ENCODE measurements at regions not wholly inside any gene's neighbourhood (a gene's known extent, or its start where the extent isn't known, plus 50 kb on each side); places are given as distances from the start of the nearest gene placed in this dataset.

- no peak for DNase-seq
- Histone ChIP-seq H3F3A (replicated peaks; ENCODE audit: insufficient read depth) (no peaks in the 10 kb centered on the region), H3K4me2 (no peak overlapping the region), H3K9me3 (no peaks in the 10 kb centered on the region), H2AFZ (ENCODE audit: low read depth) (no peak overlapping the region), H3K9me2 (no peaks in the 10 kb centered on the region), H3K4me1 (ENCODE audit: control insufficient read depth in 1 of 2, insufficient read depth in 2 of 2, low read depth in 1 of 2, low read length in 1 of 2) (peaks cover 0 to 18% of the 10 kb centered on the region in 2 experiments; a peak in 1 of 4 replicates), H3K27ac (ENCODE audit: low read depth in 2 of 2, low read length in 1 of 2) (no peak overlapping the region), H4K20me1 (ENCODE audit: insufficient read depth) (no peaks in the 10 kb centered on the region), H3K36me3 (replicated peaks in 1 of 2; ENCODE audit: control insufficient read depth in 1 of 2, insufficient read depth in 2 of 2, low read length in 1 of 2) (no peaks in the 10 kb centered on the region), H3K9ac (no peak overlapping the region), H3K79me2 (ENCODE audit: insufficient read depth) (no peaks in the 10 kb centered on the region), H3K27me3 (ENCODE audit: insufficient read depth) (no peaks in the 10 kb centered on the region), H3K4me3 (ENCODE audit: low read depth in 2 of 2, low read length in 1 of 2) (no peak overlapping the region)
- no peak for TF ChIP-seq FOXM1 (IDR thresholded peaks at IDR 0.05; ENCODE audit: low read depth)
- POLR2A ChIA-PET, result no interaction called here
- CTCF ChIA-PET, result interaction anchor here (1.6 kb wide), 1 partner anchor 9 kb away, joined by 7 read pairs; no protein-coding TSS in a partner anchor
- WGBS (ENCODE audit: low lambda C conversion rate), result 65% methylated on average over 10 of the region's 11 CpGs
These were observed 191.2 kb downstream of the TLE3 start for GRCh38 chr15:69906256-69907185.

- no peaks in the 10 kb centered on the region for H3K36me3 ChIP-seq (replicated peaks in 1 of 2; ENCODE audit: control insufficient read depth in 1 of 2, insufficient read depth in 2 of 2, low read length in 1 of 2)
- H3K27me3 ChIP-seq (ENCODE audit: insufficient read depth), result no peaks in the 10 kb centered on the region
- WGBS (ENCODE audit: low lambda C conversion rate), result 48% methylated on average over 1 of the region's 1 CpG
- H3K9me3 ChIP-seq, result no peaks in the 10 kb centered on the region
- H3F3A ChIP-seq (replicated peaks; ENCODE audit: insufficient read depth), result no peaks in the 10 kb centered on the region
- no peak overlapping the region for H3K4me2 ChIP-seq
- DNase-seq, result no peak
- no peak overlapping the region for H2AFZ ChIP-seq (ENCODE audit: low read depth)
- no peak overlapping the region for H3K9ac ChIP-seq
- no peak overlapping the region for H3K27ac ChIP-seq (ENCODE audit: low read depth in 2 of 2, low read length in 1 of 2)
- H3K79me2 ChIP-seq (ENCODE audit: insufficient read depth), result no peaks in the 10 kb centered on the region
- peaks cover 0 to 18% of the 10 kb centered on the region in 2 experiments; a peak in 1 of 4 replicates for H3K4me1 ChIP-seq (ENCODE audit: control insufficient read depth in 1 of 2, insufficient read depth in 2 of 2, low read depth in 1 of 2, low read length in 1 of 2)
- TF ChIP-seq YY1 (IDR thresholded peaks at IDR 0.05; ENCODE audit: low read depth) (no peak), USF2 (IDR thresholded peaks at IDR 0.05; ENCODE audit: borderline replicate concordance, low read depth, low read length) (no peak), SIN3A (IDR thresholded peaks at IDR 0.05; ENCODE audit: borderline replicate concordance, low read depth, low read length) (no peak), EZH2phosphoT487 (IDR thresholded peaks at IDR 0.05; ENCODE audit: borderline replicate concordance, low read depth) (no peak), ELF1 (IDR thresholded peaks at IDR 0.05) (no peak), REST (IDR thresholded peaks at IDR 0.05; ENCODE audit: low read depth, low read length) (no peak), MAX (IDR thresholded peaks at IDR 0.05; ENCODE audit: low read depth) (no peak), CHD2 (IDR thresholded peaks at IDR 0.05; ENCODE audit: low read length, partially characterized antibody) (no peak), IRF3 (IDR thresholded peaks at IDR 0.05; ENCODE audit: low read depth, low read length) (no peak), GATA2 (CRISPR knock-in tag; IDR thresholded peaks at IDR 0.05) (no peak)
- TF ChIP-seq, protein P1, sequence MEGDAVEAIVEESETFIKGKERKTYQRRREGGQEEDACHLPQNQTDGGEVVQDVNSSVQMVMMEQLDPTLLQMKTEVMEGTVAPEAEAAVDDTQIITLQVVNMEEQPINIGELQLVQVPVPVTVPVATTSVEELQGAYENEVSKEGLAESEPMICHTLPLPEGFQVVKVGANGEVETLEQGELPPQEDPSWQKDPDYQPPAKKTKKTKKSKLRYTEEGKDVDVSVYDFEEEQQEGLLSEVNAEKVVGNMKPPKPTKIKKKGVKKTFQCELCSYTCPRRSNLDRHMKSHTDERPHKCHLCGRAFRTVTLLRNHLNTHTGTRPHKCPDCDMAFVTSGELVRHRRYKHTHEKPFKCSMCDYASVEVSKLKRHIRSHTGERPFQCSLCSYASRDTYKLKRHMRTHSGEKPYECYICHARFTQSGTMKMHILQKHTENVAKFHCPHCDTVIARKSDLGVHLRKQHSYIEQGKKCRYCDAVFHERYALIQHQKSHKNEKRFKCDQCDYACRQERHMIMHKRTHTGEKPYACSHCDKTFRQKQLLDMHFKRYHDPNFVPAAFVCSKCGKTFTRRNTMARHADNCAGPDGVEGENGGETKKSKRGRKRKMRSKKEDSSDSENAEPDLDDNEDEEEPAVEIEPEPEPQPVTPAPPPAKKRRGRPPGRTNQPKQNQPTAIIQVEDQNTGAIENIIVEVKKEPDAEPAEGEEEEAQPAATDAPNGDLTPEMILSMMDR (IDR thresholded peaks at IDR 0.05), result no peak
- H3K4me3 ChIP-seq (ENCODE audit: low read depth in 2 of 2, low read length in 1 of 2), result no peak overlapping the region
- ChIA-PET CTCF (interaction anchor here (1.6 kb wide), 1 partner anchor 11 kb away, joined by 7 read pairs; no protein-coding TSS in a partner anchor), POLR2A (no interaction called here)
- no peaks in the 10 kb centered on the region for H4K20me1 ChIP-seq (ENCODE audit: insufficient read depth)
- no peaks in the 10 kb centered on the region for H3K9me2 ChIP-seq
These were observed 189.7 kb downstream of the TLE3 start for GRCh38 chr15:69908060-69908459.

Measured in SK-N-SH (cell line).